H1 (cell line): ENCODE measurements at regions not wholly inside any gene's neighbourhood (a gene's known extent, or its start where the extent isn't known, plus 50 kb on each side); places are given as distances from the start of the nearest gene placed in this dataset.

ENCODE experiments used
- CTCF ChIA-PET: fragments of 300-600 bp; sonication (Branson Sonifier 250); formaldehyde crosslinking; loops from one replicate; lab custom pipeline; 2021; ENCODE audit not compliant: partially characterized antibody; lab: Charles Lee
- POLR2A ChIA-PET: fragments of 300-600 bp; sonication (Branson Sonifier 250); formaldehyde crosslinking; loops from one replicate; lab custom pipeline; 2021; ENCODE audit warnings: inconsistent platforms; ENCODE audit not compliant: partially characterized antibody; lab: Charles Lee
- DNase-seq, 2 experiments: peaks; one replicate each; pipeline versions ENCODE4 v3.0.0 to v3.0.0-alpha.2; 2010 to 2022; ENCODE audit warnings: low spot score in 2 of 2, low read depth in 1 of 2, mixed read lengths in 1 of 2
- FAIRE-seq: peaks from 2 replicates; lab custom pipeline; 2011; peaks lifted over from hg19 to GRCh38; lab: Jason Lieb, UNC
- H2AFZ ChIP-seq: 2 replicates; pipeline ENCODE4 v1.8.1; 2012; ENCODE audit warnings: low read length, inconsistent platforms
- H2AK5ac ChIP-seq: 2 replicates; pipeline ENCODE4 v1.6.1; 2013; ENCODE audit warnings: low read depth, low read length
- H2BK120ac ChIP-seq: replicated peaks from 2 replicates; pipeline ENCODE3; 2013; ENCODE audit warnings: low read depth, low read length, inconsistent platforms
- H2BK12ac ChIP-seq: 2 replicates; pipeline ENCODE4 v1.6.1; 2013; ENCODE audit warnings: low read depth, low read length
- H2BK15ac ChIP-seq: 2 replicates; pipeline ENCODE4 v1.6.1; 2013; ENCODE audit warnings: low read length
- H2BK20ac ChIP-seq: 2 replicates; pipeline ENCODE4 v1.6.1; 2013; ENCODE audit warnings: low read length
- H2BK5ac ChIP-seq: 2 replicates; pipeline ENCODE4 v1.6.1; 2013; ENCODE audit warnings: low read depth, low read length
- H3K14ac ChIP-seq: 2 replicates; pipeline ENCODE4 v1.6.1; 2013; ENCODE audit warnings: inconsistent platforms; ENCODE audit not compliant: insufficient read length
- H3K18ac ChIP-seq: 2 replicates; pipeline ENCODE4 v1.6.1; 2013; ENCODE audit warnings: low read length; ENCODE audit errors: extremely low read depth
- H3K23ac ChIP-seq: 2 replicates; pipeline ENCODE4 v1.6.1; 2013; ENCODE audit warnings: inconsistent platforms; ENCODE audit not compliant: insufficient read length
- H3K23me2 ChIP-seq: 2 replicates; pipeline ENCODE4 v1.6.1; 2013; ENCODE audit warnings: low read depth, low read length
- H3K27ac ChIP-seq: 2 replicates; pipeline ENCODE4 v1.6.1; 2011; ENCODE audit warnings: low read depth, low read length, inconsistent platforms
- H3K27me3 ChIP-seq, 4 experiments: replicated peaks in 1 of 4; 1 replicate in 1 of 4; 2 replicates in 3 of 4; pipeline versions ENCODE4 v1.6.1 to v1.8.1; 2011 to 2013; ENCODE audit warnings: low read length in 3 of 4, mild to moderate bottlenecking in 3 of 4, inconsistent platforms in 2 of 4, mixed read lengths in 2 of 4, moderate library complexity in 1 of 4; ENCODE audit not compliant: control insufficient read depth in 3 of 4, insufficient read depth in 3 of 4; ENCODE audit errors: extremely low read depth in 1 of 4
- H3K36me3 ChIP-seq, 4 experiments: 2 replicates each; pipeline versions ENCODE4 v1.6.1 to v1.8.1; 2011 to 2013; ENCODE audit warnings: mild to moderate bottlenecking in 4 of 4, low read length in 3 of 4, moderate library complexity in 2 of 4, control low read depth in 1 of 4, inconsistent platforms in 1 of 4; ENCODE audit not compliant: insufficient read depth in 4 of 4, control insufficient read depth in 2 of 4
- H3K4ac ChIP-seq: replicated peaks from 2 replicates; pipeline ENCODE3; 2013; ENCODE audit warnings: low read length, low read depth, mixed read lengths, inconsistent platforms; ENCODE audit not compliant: insufficient read length
- H3K4me1 ChIP-seq, 4 experiments: replicated peaks in 1 of 4; 1 replicate in 1 of 4; 2 replicates in 3 of 4; pipeline versions ENCODE4 v1.6.1 to v1.8.1; 2011 to 2013; ENCODE audit warnings: low read length in 3 of 4, inconsistent platforms in 2 of 4, mixed read lengths in 1 of 4; ENCODE audit not compliant: insufficient read depth in 4 of 4, control insufficient read depth in 3 of 4
- H3K4me2 ChIP-seq, 2 experiments: 2 replicates each; pipeline versions ENCODE4 v1.6.1 to v1.8.1; 2011 to 2013; ENCODE audit warnings: low read depth in 2 of 2, low read length in 2 of 2, control low read depth in 1 of 2, inconsistent platforms in 1 of 2, mild to moderate bottlenecking in 1 of 2; ENCODE audit not compliant: insufficient read depth in 1 of 2
- H3K4me3 ChIP-seq, 4 experiments: fragments of 200-600, 300-600 bp in 1 of 4; sonication (generic), shearing (Covaris generic), sonication (Bioruptor Twin) in 1 of 4; 2 replicates each; pipeline versions ENCODE4 v1.5.1 to v1.8.1; 2011 to 2016; ENCODE audit warnings: low read length in 4 of 4, low read depth in 3 of 4, control low read depth in 2 of 4, inconsistent platforms in 2 of 4, mild to moderate bottlenecking in 2 of 4, mixed read lengths in 1 of 4, moderate library complexity in 1 of 4; ENCODE audit not compliant: insufficient read depth in 2 of 4; ENCODE audit errors: extremely low read depth in 1 of 4
- H3K56ac ChIP-seq: replicated peaks from 2 replicates; pipeline ENCODE3; 2013; ENCODE audit warnings: low read depth, mild to moderate bottlenecking, mixed read lengths, low read length, inconsistent platforms; ENCODE audit not compliant: insufficient read length
- H3K79me1 ChIP-seq: 2 replicates; pipeline ENCODE4 v1.6.1; 2013; ENCODE audit warnings: low read depth, low read length, control low read depth
- H3K79me2 ChIP-seq, 2 experiments: 2 replicates each; pipeline versions ENCODE4 v1.6.1 to v1.8.1; 2012 to 2013; ENCODE audit warnings: low read length in 2 of 2, mild to moderate bottlenecking in 2 of 2, inconsistent platforms in 1 of 2; ENCODE audit not compliant: insufficient read depth in 2 of 2, control insufficient read depth in 1 of 2
- H3K9ac ChIP-seq, 4 experiments: replicated peaks in 1 of 4; 1 replicate in 1 of 4; 2 replicates in 3 of 4; pipeline versions ENCODE4 v1.6.1 to v1.8.1; 2011 to 2013; ENCODE audit warnings: low read depth in 3 of 4, low read length in 3 of 4, control low read depth in 2 of 4, mild to moderate bottlenecking in 2 of 4, moderate library complexity in 2 of 4, inconsistent platforms in 1 of 4; ENCODE audit errors: extremely low read depth in 1 of 4
- H3K9me3 ChIP-seq, 2 experiments: 2 replicates each; pipeline versions ENCODE4 v1.6.1 to v1.8.1; 2012 to 2013; ENCODE audit warnings: mild to moderate bottlenecking in 2 of 2, moderate library complexity in 2 of 2, control low read depth in 1 of 2, inconsistent platforms in 1 of 2, low read depth in 1 of 2, low read length in 1 of 2, mixed read lengths in 1 of 2; ENCODE audit not compliant: insufficient read depth in 2 of 2
- H4K20me1 ChIP-seq, 2 experiments: replicated peaks in 1 of 2; 2 replicates each; pipeline versions ENCODE3 to v1.8.1; 2011 to 2013; ENCODE audit warnings: inconsistent platforms in 2 of 2, low read length in 2 of 2, mild to moderate bottlenecking in 1 of 2; ENCODE audit not compliant: insufficient read depth in 2 of 2, control insufficient read depth in 1 of 2
- H4K5ac ChIP-seq: 2 replicates; pipeline ENCODE4 v1.6.1; 2013; ENCODE audit warnings: low read length, low read depth, mixed read lengths, inconsistent platforms; ENCODE audit not compliant: insufficient read length
- H4K8ac ChIP-seq: 2 replicates; pipeline ENCODE4 v1.8.0; 2013; ENCODE audit warnings: mild to moderate bottlenecking, moderate library complexity, low read length, inconsistent platforms; ENCODE audit not compliant: insufficient read depth; ENCODE audit errors: extremely low read depth
- H4K91ac ChIP-seq: replicated peaks from 2 replicates; pipeline ENCODE3; 2013; ENCODE audit warnings: low read length, mixed read lengths, inconsistent platforms; ENCODE audit not compliant: insufficient read length
- EP300 ChIP-seq, 2 experiments: IDR thresholded peaks; 1 replicate in 1 of 2; 2 replicates in 1 of 2; pipeline ENCODE4 v1.6.1; 2011 to 2012; ENCODE audit warnings: low read depth in 2 of 2, low read length in 2 of 2, mild to moderate bottlenecking in 2 of 2, borderline replicate concordance in 1 of 2, inconsistent platforms in 1 of 2, moderate library complexity in 1 of 2
- HDAC6 ChIP-seq: IDR thresholded peaks from one replicate; pipeline ENCODE4 v1.7.1; 2012; ENCODE audit warnings: low read depth, mild to moderate bottlenecking, inconsistent platforms, low read length, moderate library complexity
- KDM4A ChIP-seq: IDR thresholded peaks from one replicate; pipeline ENCODE4 v1.7.1; 2012; ENCODE audit warnings: low read depth, mild to moderate bottlenecking, moderate library complexity, low read length, inconsistent platforms; ENCODE audit not compliant: severe bottlenecking
- MAFK ChIP-seq: IDR thresholded peaks from 2 replicates; pipeline ENCODE4 v1.6.1; 2012; ENCODE audit warnings: low read depth, mild to moderate bottlenecking, improper control_type of control experiment, low read length
- NANOG ChIP-seq: IDR thresholded peaks from 2 replicates; pipeline ENCODE4 v1.6.1; 2011; ENCODE audit warnings: low read length, low read depth, mild to moderate bottlenecking, inconsistent platforms; ENCODE audit not compliant: insufficient read depth, poor library complexity, severe bottlenecking
- NRF1 ChIP-seq: IDR thresholded peaks from 2 replicates; pipeline ENCODE4 v1.6.1; 2011; ENCODE audit warnings: mild to moderate bottlenecking, low read depth, low read length, improper control_type of control experiment
- RFX5 ChIP-seq: IDR thresholded peaks from 2 replicates; pipeline ENCODE4 v1.6.1; 2011; ENCODE audit warnings: low read depth, low read length, improper control_type of control experiment, borderline replicate concordance
- RXRA ChIP-seq: IDR thresholded peaks from 2 replicates; pipeline ENCODE4 v1.6.1; 2011; ENCODE audit warnings: low read depth, mild to moderate bottlenecking, low read length, moderate library complexity; ENCODE audit not compliant: insufficient read depth
- SAP30 ChIP-seq: fragments of 300-600 bp; sonication (generic); IDR thresholded peaks from 2 replicates; pipeline ENCODE4 v1.7.1; 2012; ENCODE audit warnings: low read length, moderate library complexity, mild to moderate bottlenecking, inconsistent platforms; ENCODE audit not compliant: insufficient read depth, insufficient replicate concordance
- TAF7 ChIP-seq: optimal IDR thresholded peaks from 2 replicates; pipeline ENCODE3; 2011; ENCODE audit warnings: low read depth, mild to moderate bottlenecking, inconsistent platforms, low read length, moderate library complexity, borderline replicate concordance
- YY1 ChIP-seq: IDR thresholded peaks from 2 replicates; pipeline ENCODE4 v1.6.1; 2011; ENCODE audit warnings: low read depth, mild to moderate bottlenecking, low read length
- WGBS, 2 experiments: shearing (Covaris generic) in 1 of 2; methylation state at CpG; one replicate each; pipeline versions ENCODE4 v1.1.6 to v1.1.7; 2013 to 2015; ENCODE audit warnings: low lambda C conversion rate in 2 of 2, mixed read lengths in 2 of 2, inconsistent platforms in 1 of 2, low coverage in 1 of 2, missing lambda C conversion rate in 1 of 2; ENCODE audit not compliant: insufficient replicate concordance in 2 of 2, insufficient coverage in 1 of 2, insufficient read length in 1 of 2; ENCODE audit errors: extremely low coverage in 1 of 2, missing lambda C conversion rate in 1 of 2; 5-methylcytosine and 5-hydroxymethylcytosine counted together

- FAIRE-seq (no peak), DNase-seq (no peak)
- Histone ChIP-seq H3K23ac (no peak overlapping the region), H2BK120ac (no peak overlapping the region), H2BK20ac (no peak overlapping the region), H3K4ac (no peak overlapping the region), H4K91ac (peak overlapping the region; percentile 22), H3K79me2 (no peaks in the 10 kb centered on the region), H2BK15ac (0 out of 2 replicates have a peak overlapping the region, but pooled peaks have one; percentile 46), H3K79me1 (no peaks in the 10 kb centered on the region), H3K4me1 (peaks cover 0 to 7% (median 1%) of the 10 kb centered on the region in 4 experiments; a peak in 3 of 7 replicates), H3K18ac (no peak overlapping the region), H3K27ac (no peak overlapping the region), H3K4me3 (no peak overlapping the region), H4K8ac (no peak overlapping the region), H3K4me2 (no peak overlapping the region), H3K56ac (no peak overlapping the region), H2AFZ (no peak overlapping the region), H3K9me3 (peaks cover 2 to 4% of the 10 kb centered on the region in 2 experiments; a peak in 2 of 4 replicates), H3K36me3 (no peaks in the 10 kb centered on the region), H2BK5ac (no peak overlapping the region), H2BK12ac (no peak overlapping the region), H3K27me3 (no peaks in the 10 kb centered on the region), H4K5ac (no peak overlapping the region), H4K20me1 (no peaks in the 10 kb centered on the region), H3K23me2 (no peaks in the 10 kb centered on the region), H3K14ac (no peak overlapping the region), H2AK5ac (no peak overlapping the region), H3K9ac (no peak overlapping the region)
- POLR2A ChIA-PET, result no interaction called here
- CTCF ChIA-PET, result interaction anchor here (1.0 to 6.3 kb wide), 3 partner anchors 9 to 63 kb away, joined by 3 to 74 read pairs (median 14); no protein-coding TSS in a partner anchor
- WGBS, 2 experiments, result 94% methylated on average over 11 of the region's 23 CpGs; no CpG with 5 or more reads in 1 of the 2 experiments
- TF ChIP-seq KDM4A (no peak), EP300 (IDR thresholded peaks at IDR 0.05; ENCODE audit: borderline replicate concordance in 1 of 2, low read depth in 2 of 2, low read length in 2 of 2) (no peak), MAFK (no peak), NRF1 (no peak), SAP30 (no peak), YY1 (no peak), TAF7 (no peak), RXRA (no peak), NANOG (no peak), RFX5 (no peak), HDAC6 (no peak)
Observed at GRCh38 chr9:135348076-135348787, 131.3 kb upstream of the PPP1R26 start.
